GM18520 (cell line): ENCODE measurements at regions not wholly inside any gene's neighbourhood (a gene's known extent, or its start where the extent isn't known, plus 50 kb on each side); places are given as distances from the start of the nearest gene placed in this dataset.

Experiments
- ATAC-seq: cut with Tn5 transposase; IDR thresholded peaks from one replicate; pipeline ENCODE4 v1.9.1; 2021; ENCODE audit not compliant: unreplicated experiment

- ATAC-seq: no peak
Observed at GRCh38 chr10:131746241-131746711, 154.5 kb upstream of the PPP2R2D start.

GRCh38 chr10:131746785-131747184 lies 154.0 kb upstream of the PPP2R2D start:
- ATAC-seq: no peak

GRCh38 chr10:131747251-131747650 lies 153.6 kb upstream of the PPP2R2D start:
- no peak for ATAC-seq

- ATAC-seq: no peak
Observed at GRCh38 chr10:131747791-131748190, 153.0 kb upstream of the PPP2R2D start.

GRCh38 chr10:131748191-131748590 lies 152.6 kb upstream of the PPP2R2D start:
- ATAC-seq: no peak

- ATAC-seq: no peak
Observed at GRCh38 chr10:131748831-131749766, 151.7 kb upstream of the PPP2R2D start.

GRCh38 chr10:131749767-131750142 lies 151.1 kb upstream of the PPP2R2D start:
- ATAC-seq: no peak

- no peak for ATAC-seq
Observed at GRCh38 chr10:131750171-131750895, 150.5 kb upstream of the PPP2R2D start.

GRCh38 chr10:131750973-131751826 lies 149.6 kb upstream of the PPP2R2D start:
- no peak for ATAC-seq

GRCh38 chr10:131751827-131752775 lies 148.7 kb upstream of the PPP2R2D start:
- ATAC-seq: no peak

- ATAC-seq: no peak
Observed at GRCh38 chr10:131753336-131753735, 147.5 kb upstream of the PPP2R2D start.

- no peak for ATAC-seq
Observed at GRCh38 chr10:131755200-131755599, 145.6 kb upstream of the PPP2R2D start.

- no peak for ATAC-seq
Observed at GRCh38 chr10:131757285-131758058, 143.3 kb upstream of the PPP2R2D start.

GRCh38 chr10:131758062-131758938 lies 142.5 kb upstream of the PPP2R2D start:
- ATAC-seq: no peak

- ATAC-seq: no peak
Observed at GRCh38 chr10:131758939-131759301, 141.9 kb upstream of the PPP2R2D start.

GRCh38 chr10:131759347-131759746 lies 141.5 kb upstream of the PPP2R2D start:
- ATAC-seq: no peak

GRCh38 chr10:131760416-131761166 lies 140.2 kb upstream of the PPP2R2D start:
- no peak for ATAC-seq
